Osteoblast (primary cell): ENCODE measurements at regions not wholly inside any gene's neighbourhood (a gene's known extent, or its start where the extent isn't known, plus 50 kb on each side); places are given as distances from the start of the nearest gene placed in this dataset.

ENCODE experiments used
- DNase-seq: peaks from one replicate; pipeline ENCODE4 v3.0.0; 2011; ENCODE audit warnings: low spot score, mixed read lengths; ENCODE audit not compliant: insufficient read length; ENCODE audit errors: missing footprints
- H2AFZ ChIP-seq: 2 replicates; pipeline ENCODE4 v1.6.0; 2011; ENCODE audit warnings: mild to moderate bottlenecking, low read length
- H3K27ac ChIP-seq: 2 replicates; pipeline ENCODE4 v1.5.1; 2011; ENCODE audit warnings: mild to moderate bottlenecking, low read depth, low read length, moderate library complexity
- H3K27me3 ChIP-seq: 2 replicates; pipeline ENCODE4 v1.6.0; 2012; ENCODE audit warnings: mild to moderate bottlenecking, control low read depth, inconsistent platforms, low read length, moderate library complexity; ENCODE audit not compliant: insufficient read depth
- H3K36me3 ChIP-seq: 2 replicates; pipeline ENCODE4 v1.5.1; 2011; ENCODE audit warnings: mild to moderate bottlenecking, low read length, control low read depth, moderate library complexity; ENCODE audit not compliant: insufficient read depth
- H3K4me1 ChIP-seq: 2 replicates; pipeline ENCODE4 v1.5.1; 2011; ENCODE audit warnings: mild to moderate bottlenecking, low read length, control low read depth, moderate library complexity; ENCODE audit not compliant: insufficient read depth
- H3K4me2 ChIP-seq: 2 replicates; pipeline ENCODE4 v1.6.0; 2011; ENCODE audit warnings: mild to moderate bottlenecking, low read length; ENCODE audit not compliant: insufficient read depth
- H3K4me3 ChIP-seq: fragments of 200-600 bp; sonication (generic); 3 replicates; pipeline ENCODE4 v1.5.1; 2012; ENCODE audit warnings: mild to moderate bottlenecking, low read length, inconsistent platforms; ENCODE audit not compliant: insufficient read depth
- H3K79me2 ChIP-seq: 2 replicates; pipeline ENCODE4 v1.6.0; 2012; ENCODE audit warnings: mild to moderate bottlenecking, low read length, control low read depth, inconsistent platforms; ENCODE audit not compliant: insufficient read depth
- H3K9me3 ChIP-seq: 2 replicates; pipeline ENCODE4 v1.5.1; 2011; ENCODE audit warnings: low read depth, low read length, control low read depth
- H4K20me1 ChIP-seq: 2 replicates; pipeline ENCODE4 v1.6.0; 2012; ENCODE audit warnings: mild to moderate bottlenecking, low read length, control low read depth; ENCODE audit not compliant: insufficient read depth
- CTCF ChIP-seq: IDR thresholded peaks from 2 replicates; pipeline ENCODE4 v1.5.1; 2011; ENCODE audit warnings: mild to moderate bottlenecking, low read depth, low read length, moderate library complexity; ENCODE audit errors: extremely low read depth

GRCh38 chr22:48475661-48476345 lies 1351.9 kb downstream of the BRD1 start:
- no peaks in the 10 kb centered on the region for H4K20me1 ChIP-seq
- no peaks in the 10 kb centered on the region for H3K79me2 ChIP-seq
- H3K27me3 ChIP-seq = no peaks in the 10 kb centered on the region
- H3K4me1 ChIP-seq = no peaks in the 10 kb centered on the region
- H3K27ac ChIP-seq = no peak overlapping the region
- H3K4me2 ChIP-seq = no peak overlapping the region
- H2AFZ ChIP-seq = no peak overlapping the region
- H3K36me3 ChIP-seq = no peaks in the 10 kb centered on the region
- no peak for DNase-seq
- TF ChIP-seq CTCF = no peak
- no peaks in the 10 kb centered on the region for H3K9me3 ChIP-seq
- no peak overlapping the region for H3K4me3 ChIP-seq

- no peaks in the 10 kb centered on the region for H3K79me2 ChIP-seq
- no peaks in the 10 kb centered on the region for H4K20me1 ChIP-seq
- no peak overlapping the region for H2AFZ ChIP-seq
- no peaks in the 10 kb centered on the region for H3K9me3 ChIP-seq
- no peak overlapping the region for H3K4me2 ChIP-seq
- H3K4me1 ChIP-seq = no peaks in the 10 kb centered on the region
- H3K27me3 ChIP-seq = no peaks in the 10 kb centered on the region
- no peak for DNase-seq
- TF ChIP-seq CTCF = no peak
- no peak overlapping the region for H3K27ac ChIP-seq
- H3K36me3 ChIP-seq = no peaks in the 10 kb centered on the region
- no peak overlapping the region for H3K4me3 ChIP-seq
Observed at GRCh38 chr22:48474881-48475280, 1352.8 kb downstream of the BRD1 start.

GRCh38 chr22:48473202-48473601 lies 1354.5 kb downstream of the BRD1 start:
- H3K27me3 ChIP-seq = no peaks in the 10 kb centered on the region
- no peak for TF ChIP-seq CTCF
- H3K9me3 ChIP-seq = no peaks in the 10 kb centered on the region
- no peaks in the 10 kb centered on the region for H3K79me2 ChIP-seq
- DNase-seq = no peak
- H2AFZ ChIP-seq = no peak overlapping the region
- H3K36me3 ChIP-seq = no peaks in the 10 kb centered on the region
- H3K4me3 ChIP-seq = no peak overlapping the region
- H3K27ac ChIP-seq = no peak overlapping the region
- no peaks in the 10 kb centered on the region for H3K4me1 ChIP-seq
- no peaks in the 10 kb centered on the region for H4K20me1 ChIP-seq
- H3K4me2 ChIP-seq = no peak overlapping the region

GRCh38 chr22:48464246-48464645 lies 1363.4 kb downstream of the BRD1 start:
- H3K4me3 ChIP-seq = no peak overlapping the region
- H3K36me3 ChIP-seq = no peaks in the 10 kb centered on the region
- no peak for DNase-seq
- H2AFZ ChIP-seq = no peak overlapping the region
- H3K9me3 ChIP-seq = no peaks in the 10 kb centered on the region
- no peak overlapping the region for H3K27ac ChIP-seq
- H3K27me3 ChIP-seq = no peaks in the 10 kb centered on the region
- no peak for TF ChIP-seq CTCF
- no peak overlapping the region for H3K4me2 ChIP-seq
- no peaks in the 10 kb centered on the region for H3K79me2 ChIP-seq
- H4K20me1 ChIP-seq = no peaks in the 10 kb centered on the region
- H3K4me1 ChIP-seq = no peaks in the 10 kb centered on the region
